Spleen (tissue), 11 donors: ENCODE measurements at regions not wholly inside any gene's neighbourhood (a gene's known extent, or its start where the extent isn't known, plus 50 kb on each side); places are given as distances from the start of the nearest gene placed in this dataset.

Experiments used
- DNase-seq: peaks from one replicate; pipeline ENCODE4 v3.0.0-alpha.2; 2020
- H3K27ac ChIP-seq, 8 donors: fragments of 200-600 bp; sonication (generic) in 7 of 8; 1 replicate in 4 of 8; 2 replicates in 4 of 8; pipeline versions ENCODE4 v1.5.0 to v1.8.0; 2016 to 2021; ENCODE audit warnings: inconsistent platforms in 4 of 8, mild to moderate bottlenecking in 4 of 8, moderate library complexity in 1 of 8
- H3K27me3 ChIP-seq, 7 donors: fragments of 200-600 bp; sonication (generic) in 6 of 7; replicated peaks in 1 of 7; 1 replicate in 4 of 7; 2 replicates in 3 of 7; pipeline versions ENCODE4 v1.5.0 to v1.8.0; 2016 to 2021; ENCODE audit warnings: inconsistent platforms in 3 of 7, mild to moderate bottlenecking in 1 of 7
- H3K36me3 ChIP-seq, 6 donors: fragments of 200-600 bp; sonication (generic) in 5 of 6; 1 replicate in 4 of 6; 2 replicates in 2 of 6; pipeline versions ENCODE4 v1.5.0 to v1.8.0; 2016 to 2021; ENCODE audit warnings: inconsistent platforms in 2 of 6
- H3K4me1 ChIP-seq, 6 donors: fragments of 200-600 bp; sonication (generic) in 5 of 6; 1 replicate in 3 of 6; 2 replicates in 3 of 6; pipeline versions ENCODE4 v1.5.0 to v1.8.0; 2016 to 2021; ENCODE audit warnings: inconsistent platforms in 3 of 6
- H3K4me3 ChIP-seq, 8 donors: fragments of 200-600 bp; sonication (generic) in 7 of 8; 1 replicate in 4 of 8; 2 replicates in 4 of 8; pipeline versions ENCODE4 v1.5.0 to v1.8.0; 2016 to 2021; ENCODE audit warnings: inconsistent platforms in 4 of 8, mild to moderate bottlenecking in 4 of 8, moderate library complexity in 2 of 8
- H3K9me3 ChIP-seq, 8 donors: fragments of 200-600 bp; sonication (generic) in 7 of 8; 1 replicate in 4 of 8; 2 replicates in 4 of 8; pipeline versions ENCODE4 v1.5.0 to v1.8.0; 2016 to 2021; ENCODE audit warnings: inconsistent platforms in 4 of 8
- CTCF ChIP-seq, 11 experiments: fragments of 200-600 bp in 7 of 11; fragments of 450-650 bp in 4 of 11; sonication (generic) in 4 of 11; IDR thresholded peaks in 8 of 11; conservative IDR thresholded peaks in 3 of 11; 1 replicate in 7 of 11; 2 replicates in 4 of 11; pipeline versions ENCODE4 v1.4.0 to v1.8.0; 2016 to 2021; ENCODE audit warnings: antibody characterized with exemption in 11 of 11, inconsistent platforms in 4 of 11, mild to moderate bottlenecking in 1 of 11
- POLR2A ChIP-seq, 3 donors: fragments of 450-650 bp; IDR thresholded peaks; one replicate each; pipeline ENCODE4 v1.5.1; 2017; ENCODE audit warnings: antibody characterized with exemption in 3 of 3, mild to moderate bottlenecking in 1 of 3
- POLR2AphosphoS5 ChIP-seq, 3 donors: sonication (generic); formaldehyde crosslinking; IDR thresholded peaks; one replicate each; pipeline ENCODE4 v1.5.1; 2017; ENCODE audit warnings: antibody characterized with exemption in 3 of 3
- WGBS, 5 donors: extraction: QIAGEN DNeasy Blood & Tissue Kit in 3 of 5; methylation state at CpG; one replicate each; pipeline versions ENCODE4 v1.1.5 to v1.1.7; 2013 to 2018; 5-methylcytosine and 5-hydroxymethylcytosine counted together
- intact Hi-C: fragments of 100-400 bp; cut with DNase I; formaldehyde crosslinking; loops from one replicate; pipeline ENCODE4 v1.15.0; 2023; ENCODE audit warnings: low total_unique reads
- donor health status: healthy with polysubstance abuse.
- donor health status: DM: no; HTN: no; CAD: no; lungs with moderate emphysema.
- donor health status: DM: no; HTN: no; CAD: no.
- donor health status: Bipolar disorder and iron deficiency.
- donor health status: healthy.
- donor health status: DM: no; HTN: no; CAD: no.
- donor health status: DM: yes; HTN: yes; CAD: no.

GRCh38 chr2:52532956-52533355 lies 1234.6 kb upstream of the CHAC2 start:
- WGBS, 5 donors, result 45 to 63% (median 51%) methylated on average over 1 of the region's 1 CpG; no CpG with 5 or more reads in 1 of the 5 donors
- Histone ChIP-seq H3K9me3 (no peaks in the 10 kb centered on the region), H3K4me3 (no peak overlapping the region), H3K27me3 (no peaks in the 10 kb centered on the region), H3K27ac (no peak overlapping the region), H3K4me1 (no peaks in the 10 kb centered on the region), H3K36me3 (no peaks in the 10 kb centered on the region)
- TF ChIP-seq POLR2AphosphoS5 (IDR thresholded peaks at IDR 0.05), result no peak
- no peak for TF ChIP-seq CTCF (IDR thresholded peaks at IDR 0.05 in 8 of 11, conservative IDR thresholded peaks at IDR 0.05 in 3 of 11)
- no peak for TF ChIP-seq POLR2A (IDR thresholded peaks at IDR 0.05)
- intact Hi-C loops, result no loop called here
- no peak for DNase-seq

- Histone ChIP-seq H3K27ac (no peak overlapping the region), H3K27me3 (no peaks in the 10 kb centered on the region), H3K36me3 (no peaks in the 10 kb centered on the region), H3K4me3 (no peak overlapping the region), H3K9me3 (peaks cover 0 to 20% (median 5%) of the 10 kb centered on the region in 8 donors), H3K4me1 (no peaks in the 10 kb centered on the region)
- 79 to 100% (median 87%) methylated on average over 1 of the region's 1 CpG; no CpG with 5 or more reads in 1 of the 5 donors for WGBS, 5 donors
- no peak for DNase-seq
- no peak for TF ChIP-seq CTCF (IDR thresholded peaks at IDR 0.05 in 8 of 11, conservative IDR thresholded peaks at IDR 0.05 in 3 of 11)
- TF ChIP-seq POLR2A (IDR thresholded peaks at IDR 0.05), result no peak
- no peak for TF ChIP-seq POLR2AphosphoS5 (IDR thresholded peaks at IDR 0.05)
- intact Hi-C loops, result no loop called here
Observed at GRCh38 chr2:52526735-52527134, 1240.9 kb upstream of the CHAC2 start.

- no peak for TF ChIP-seq POLR2A (IDR thresholded peaks at IDR 0.05)
- no peak for TF ChIP-seq POLR2AphosphoS5 (IDR thresholded peaks at IDR 0.05)
- TF ChIP-seq CTCF (IDR thresholded peaks at IDR 0.05 in 8 of 11, conservative IDR thresholded peaks at IDR 0.05 in 3 of 11), result no peak
- Histone ChIP-seq H3K9me3 (peaks cover 0 to 17% (median 5%) of the 10 kb centered on the region in 8 donors), H3K27me3 (no peaks in the 10 kb centered on the region), H3K4me1 (no peaks in the 10 kb centered on the region), H3K4me3 (no peak overlapping the region), H3K36me3 (no peaks in the 10 kb centered on the region), H3K27ac (no peak overlapping the region)
- intact Hi-C loops, result loop anchor here (2.0 kb wide), 1 partner anchor 38 kb away; no protein-coding TSS in a partner anchor
- no peak for DNase-seq
- WGBS, 5 donors, result 52 to 67% (median 61%) methylated on average over 1 of the region's 1 CpG
Observed at GRCh38 chr2:52520644-52521043, 1247.0 kb upstream of the CHAC2 start.

GRCh38 chr2:52518678-52519077 lies 1248.9 kb upstream of the CHAC2 start:
- no peak for TF ChIP-seq POLR2AphosphoS5 (IDR thresholded peaks at IDR 0.05)
- no peak for TF ChIP-seq POLR2A (IDR thresholded peaks at IDR 0.05)
- no peak for TF ChIP-seq CTCF (IDR thresholded peaks at IDR 0.05 in 8 of 11, conservative IDR thresholded peaks at IDR 0.05 in 3 of 11)
- H3K27me3 ChIP-seq, result no peaks in the 10 kb centered on the region
- intact Hi-C loops, result no loop called here

More at GRCh38 chr2:52518678-52519077, 1248.9 kb upstream of the CHAC2 start:
- Histone ChIP-seq H3K27ac (no peak overlapping the region), H3K36me3 (no peaks in the 10 kb centered on the region), H3K9me3 (no peaks in the 10 kb centered on the region), H3K4me3 (no peak overlapping the region), H3K4me1 (no peaks in the 10 kb centered on the region)
- no peak for DNase-seq
